ENCODE measurements at regions not wholly inside any gene's neighbourhood (a gene's known extent, or its start where the extent isn't known, plus 50 kb on each side); places are given as distances from the start of the nearest gene placed in this dataset.

GRCh38 chr2:149703281-149703680 is 115.7 kb upstream of the MMADHC start:
- TF ChIP-seq CTCF (IDR thresholded peaks at IDR 0.05) (no peak), ZFX (IDR thresholded peaks at IDR 0.05; ENCODE audit: borderline replicate concordance) (no peak)
